GM12892 (cell line): ENCODE measurements at regions not wholly inside any gene's neighbourhood (a gene's known extent, or its start where the extent isn't known, plus 50 kb on each side); places are given as distances from the start of the nearest gene placed in this dataset.

ENCODE experiments used
- POLR2AphosphoS5 ChIP-seq: IDR thresholded peaks from 2 replicates; pipeline ENCODE4 v1.6.1; 2011; ENCODE audit warnings: low read depth, low read length, control low read depth
- TAF1 ChIP-seq: IDR thresholded peaks from 2 replicates; pipeline ENCODE4 v1.6.1; 2011; ENCODE audit warnings: low read depth, mild to moderate bottlenecking, control low read depth, low read length, borderline replicate concordance

- no peak for TF ChIP-seq POLR2AphosphoS5
- TF ChIP-seq TAF1: no peak
Observed at GRCh38 chr2:172329774-172330671, 97.4 kb upstream of the ITGA6 start.
